Osteocyte (in vitro differentiated cells): ENCODE measurements at regions not wholly inside any gene's neighbourhood (a gene's known extent, or its start where the extent isn't known, plus 50 kb on each side); places are given as distances from the start of the nearest gene placed in this dataset.

Source experiments
- DNase-seq: peaks from one replicate; pipeline ENCODE4 v3.0.0; 2021; ENCODE audit warnings: mixed read lengths; ENCODE audit not compliant: unreplicated experiment; ENCODE audit errors: extremely low spot score
- H3K27ac Mint-ChIP-seq: one replicate; pipeline ENCODE4 v1.8.0; 2021; ENCODE audit warnings: mild to moderate bottlenecking, mixed read lengths; ENCODE audit not compliant: unreplicated experiment
- H3K27me3 Mint-ChIP-seq: one replicate; pipeline ENCODE4 v1.8.0; 2021; ENCODE audit warnings: mixed read lengths; ENCODE audit not compliant: unreplicated experiment
- H3K36me3 Mint-ChIP-seq: one replicate; pipeline ENCODE4 v1.8.0; 2021; ENCODE audit warnings: mixed read lengths; ENCODE audit not compliant: unreplicated experiment
- H3K4me1 Mint-ChIP-seq: one replicate; pipeline ENCODE4 v1.8.0; 2021; ENCODE audit warnings: mixed read lengths; ENCODE audit not compliant: unreplicated experiment
- H3K4me3 Mint-ChIP-seq: one replicate; pipeline ENCODE4 v1.8.0; 2021; ENCODE audit warnings: mild to moderate bottlenecking, moderate library complexity, mixed read lengths; ENCODE audit not compliant: unreplicated experiment
- H3K9me3 Mint-ChIP-seq: one replicate; pipeline ENCODE4 v1.8.0; 2021; ENCODE audit warnings: mixed read lengths; ENCODE audit not compliant: unreplicated experiment
- CTCF ChIP-seq: fragments of 200-600 bp; sonication (generic); IDR thresholded peaks from 2 replicates; pipeline ENCODE4 v1.5.0; 2021; ENCODE audit warnings: antibody characterized with exemption, mild to moderate bottlenecking, moderate library complexity

- no peak for DNase-seq
- Mint-ChIP-seq H3K36me3 (no peaks in the 10 kb centered on the region), H3K27me3 (peaks cover 5% of the 10 kb centered on the region), H3K27ac (no peak overlapping the region), H3K9me3 (peaks cover 3% of the 10 kb centered on the region), H3K4me1 (no peaks in the 10 kb centered on the region), H3K4me3 (no peak overlapping the region)
- no peak for TF ChIP-seq CTCF
Measured at GRCh38 chr3:176167272-176167671, 1030.0 kb downstream of the TBL1XR1 start.

- no peaks in the 10 kb centered on the region for H3K4me1 Mint-ChIP-seq
- H3K4me3 Mint-ChIP-seq, result no peak overlapping the region
- no peaks in the 10 kb centered on the region for H3K27me3 Mint-ChIP-seq
- TF ChIP-seq CTCF, result no peak
- no peaks in the 10 kb centered on the region for H3K36me3 Mint-ChIP-seq
- no peak for DNase-seq
- peaks cover 34% of the 10 kb centered on the region for H3K9me3 Mint-ChIP-seq
- H3K27ac Mint-ChIP-seq, result no peak overlapping the region
Measured at GRCh38 chr3:176160997-176161396, 1036.3 kb downstream of the TBL1XR1 start.

GRCh38 chr3:176159796-176160195 lies 1037.5 kb downstream of the TBL1XR1 start:
- H3K36me3 Mint-ChIP-seq, result no peaks in the 10 kb centered on the region
- H3K4me1 Mint-ChIP-seq, result no peaks in the 10 kb centered on the region
- no peak for DNase-seq
- H3K4me3 Mint-ChIP-seq, result no peak overlapping the region
- TF ChIP-seq CTCF, result no peak
- peaks cover 3% of the 10 kb centered on the region for H3K27me3 Mint-ChIP-seq
- no peak overlapping the region for H3K27ac Mint-ChIP-seq
- H3K9me3 Mint-ChIP-seq, result peaks cover 31% of the 10 kb centered on the region

- no peak for DNase-seq
- Mint-ChIP-seq H3K27me3 (peaks cover 5% of the 10 kb centered on the region), H3K4me1 (no peaks in the 10 kb centered on the region), H3K9me3 (peaks cover 9% of the 10 kb centered on the region), H3K27ac (no peak overlapping the region), H3K36me3 (no peaks in the 10 kb centered on the region), H3K4me3 (no peak overlapping the region)
- TF ChIP-seq CTCF, result no peak
Measured at GRCh38 chr3:176155012-176155411, 1042.3 kb downstream of the TBL1XR1 start.

- H3K4me3 Mint-ChIP-seq, result no peak overlapping the region
- H3K36me3 Mint-ChIP-seq, result no peaks in the 10 kb centered on the region
- peaks cover 3% of the 10 kb centered on the region for H3K9me3 Mint-ChIP-seq
- H3K27me3 Mint-ChIP-seq, result peaks cover 2% of the 10 kb centered on the region
- no peak for DNase-seq
- no peak for TF ChIP-seq CTCF
- H3K27ac Mint-ChIP-seq, result no peak overlapping the region
- peaks cover 2% of the 10 kb centered on the region for H3K4me1 Mint-ChIP-seq
Measured at GRCh38 chr3:176149567-176149966, 1047.7 kb downstream of the TBL1XR1 start.
